Lung (tissue), 11 donors: ENCODE measurements at regions not wholly inside any gene's neighbourhood (a gene's known extent, or its start where the extent isn't known, plus 50 kb on each side); places are given as distances from the start of the nearest gene placed in this dataset.

Experiments used
- ATAC-seq: fragments of 200-7000 bp; cut with Tn5 transposase; one replicate; pipeline ENCODE4 v1.9.1; 2020; ENCODE audit warnings: moderate number of reproducible peaks; ENCODE audit not compliant: insufficient read depth, low FRiP score
- DNase-seq, 3 donors: peaks; one replicate each; pipeline ENCODE4 v3.0.0-alpha.2; 2013 to 2017
- H3K27ac ChIP-seq, 2 donors: one replicate each; pipeline ENCODE4 v1.5.1; 2013; ENCODE audit warnings: mild to moderate bottlenecking in 2 of 2, moderate library complexity in 2 of 2, control low read depth in 1 of 2, inconsistent platforms in 1 of 2, low read depth in 1 of 2, low read length in 1 of 2
- H3K27me3 ChIP-seq, 3 donors: one replicate each; pipeline ENCODE4 v1.5.1; 2013; ENCODE audit warnings: low read length in 2 of 3; ENCODE audit not compliant: control insufficient read depth in 3 of 3, insufficient read depth in 3 of 3
- H3K36me3 ChIP-seq, 4 donors: one replicate each; pipeline ENCODE4 v1.5.1; 2013; ENCODE audit warnings: low read length in 4 of 4, mild to moderate bottlenecking in 1 of 4, moderate library complexity in 1 of 4; ENCODE audit not compliant: control insufficient read depth in 4 of 4, insufficient read depth in 4 of 4
- H3K4me1 ChIP-seq, 5 donors: one replicate each; pipeline ENCODE4 v1.5.1; 2013; ENCODE audit warnings: low read length in 5 of 5, mild to moderate bottlenecking in 2 of 5, moderate library complexity in 1 of 5; ENCODE audit not compliant: control insufficient read depth in 5 of 5, insufficient read depth in 5 of 5
- H3K4me3 ChIP-seq: one replicate; pipeline ENCODE4 v1.5.1; 2013; ENCODE audit warnings: mild to moderate bottlenecking, control low read depth, moderate library complexity
- H3K9ac ChIP-seq, 2 donors: one replicate each; pipeline ENCODE4 v1.5.1; 2013; ENCODE audit warnings: low read length in 2 of 2, control low read depth in 1 of 2; ENCODE audit not compliant: insufficient read depth in 1 of 2
- H3K9me3 ChIP-seq, 4 donors: one replicate each; pipeline ENCODE4 v1.5.1; 2013; ENCODE audit warnings: low read length in 3 of 4, mild to moderate bottlenecking in 1 of 4, moderate library complexity in 1 of 4; ENCODE audit not compliant: control insufficient read depth in 4 of 4, insufficient read depth in 3 of 4
- CTCF ChIP-seq: IDR thresholded peaks from 2 replicates; pipeline ENCODE4 v1.5.1; 2012; ENCODE audit warnings: mild to moderate bottlenecking; ENCODE audit errors: control extremely low read depth, extremely low read depth
- WGBS, 2 donors: extraction: QIAGEN DNeasy Blood & Tissue Kit; methylation state at CpG; one replicate each; pipeline ENCODE4 v1.1.7; 2013; 5-methylcytosine and 5-hydroxymethylcytosine counted together
- donor health status: control.
- donor health status: control.
- donor health status: Bipolar disorder and iron deficiency.
- donor health status: healthy.
- donor health status: DM: yes; HTN: yes; CAD: no.

GRCh38 chr3:4218456-4219226, 84.5 kb upstream of the SETMAR start:
- DNase-seq, result peak; percentile 55 to 74 (median 63)
- ATAC-seq, result no peak

GRCh38 chr3:4219227-4219568, 84.0 kb upstream of the SETMAR start:
- TF ChIP-seq CTCF, result no peak
- no peak overlapping the region for H3K9ac ChIP-seq
- no peak overlapping the region for H3K4me3 ChIP-seq
- peaks cover 0 to 11% (median 4%) of the 10 kb centered on the region in 5 donors for H3K4me1 ChIP-seq
- no peaks in the 10 kb centered on the region for H3K9me3 ChIP-seq
- no peak for ATAC-seq
- no peaks in the 10 kb centered on the region for H3K36me3 ChIP-seq
- DNase-seq, result no peak
- 34 to 61% methylated on average over 2 of the region's 2 CpGs for WGBS, 2 donors
- H3K27ac ChIP-seq, result no peak overlapping the region
- H3K27me3 ChIP-seq, result no peaks in the 10 kb centered on the region

More at GRCh38 chr3:4218456-4219226, 84.5 kb upstream of the SETMAR start:
- H3K4me3 ChIP-seq, result no peak overlapping the region
- no peak overlapping the region for H3K27ac ChIP-seq
- WGBS, 2 donors, result 64 to 76% methylated on average over 10 of the region's 10 CpGs
- H3K9me3 ChIP-seq, result no peaks in the 10 kb centered on the region
- H3K36me3 ChIP-seq, result no peaks in the 10 kb centered on the region
- H3K9ac ChIP-seq, result no peak overlapping the region
- TF ChIP-seq CTCF, result no peak
- H3K4me1 ChIP-seq, result peaks cover 0 to 11% (median 4%) of the 10 kb centered on the region in 5 donors
- H3K27me3 ChIP-seq, result no peaks in the 10 kb centered on the region

GRCh38 chr3:4220065-4220464, 83.1 kb upstream of the SETMAR start:
- 61 to 68% methylated on average over 3 of the region's 3 CpGs for WGBS, 2 donors
- Histone ChIP-seq H3K9ac (no peak overlapping the region), H3K9me3 (no peaks in the 10 kb centered on the region), H3K27me3 (no peaks in the 10 kb centered on the region), H3K4me1 (peaks cover 0 to 11% (median 4%) of the 10 kb centered on the region in 5 donors), H3K4me3 (no peak overlapping the region), H3K27ac (no peak overlapping the region), H3K36me3 (no peaks in the 10 kb centered on the region)
- no peak for TF ChIP-seq CTCF
- DNase-seq (peak in 2 of 3 donors; percentile 4 to 18), ATAC-seq (no peak)
